ENCODE measurements at regions not wholly inside any gene's neighbourhood (a gene's known extent, or its start where the extent isn't known, plus 50 kb on each side); places are given as distances from the start of the nearest gene placed in this dataset.

- Histone ChIP-seq H3K4me3 (ENCODE audit: low read length in 2 of 2) (no peak overlapping the region), H3K4me1 (ENCODE audit: control insufficient read depth in 2 of 2, insufficient read depth in 2 of 2, low read length in 2 of 2) (no peaks in the 10 kb centered on the region), H3K27ac (ENCODE audit: low read depth in 2 of 2, low read length in 2 of 2) (no peak overlapping the region), H3K9ac (ENCODE audit: low read depth in 1 of 2, low read length in 2 of 2) (no peak overlapping the region), H3K27me3 (ENCODE audit: control insufficient read depth in 2 of 2, insufficient read depth in 2 of 2, low read length in 2 of 2) (peaks cover 4 to 10% of the 10 kb centered on the region in 2 donors), H3K9me3 (ENCODE audit: control insufficient read depth in 2 of 2, low read length in 2 of 2) (no peaks in the 10 kb centered on the region), H3K36me3 (ENCODE audit: control insufficient read depth in 2 of 2, insufficient read depth in 2 of 2, low read length in 2 of 2) (no peaks in the 10 kb centered on the region)
Observed at GRCh38 chr5:133807348-133807747, 161.1 kb downstream of the C5orf15 start.

- Histone ChIP-seq H3K9ac (ENCODE audit: low read depth in 1 of 2, low read length in 2 of 2) (no peak overlapping the region), H3K4me3 (ENCODE audit: low read length in 2 of 2) (no peak overlapping the region), H3K9me3 (ENCODE audit: control insufficient read depth in 2 of 2, low read length in 2 of 2) (no peaks in the 10 kb centered on the region), H3K36me3 (ENCODE audit: control insufficient read depth in 2 of 2, insufficient read depth in 2 of 2, low read length in 2 of 2) (no peaks in the 10 kb centered on the region), H3K4me1 (ENCODE audit: control insufficient read depth in 2 of 2, insufficient read depth in 2 of 2, low read length in 2 of 2) (no peaks in the 10 kb centered on the region), H3K27me3 (ENCODE audit: control insufficient read depth in 2 of 2, insufficient read depth in 2 of 2, low read length in 2 of 2) (peaks cover under 1 to 6% of the 10 kb centered on the region in 2 donors), H3K27ac (ENCODE audit: low read depth in 2 of 2, low read length in 2 of 2) (no peak overlapping the region)
Observed at GRCh38 chr5:133806847-133807246, 161.6 kb downstream of the C5orf15 start.

- no peaks in the 10 kb centered on the region for H3K9me3 ChIP-seq (ENCODE audit: control insufficient read depth in 2 of 2, low read length in 2 of 2)
- H3K27me3 ChIP-seq (ENCODE audit: control insufficient read depth in 2 of 2, insufficient read depth in 2 of 2, low read length in 2 of 2) = peaks cover 3 to 4% of the 10 kb centered on the region in 2 donors
- H3K36me3 ChIP-seq (ENCODE audit: control insufficient read depth in 2 of 2, insufficient read depth in 2 of 2, low read length in 2 of 2) = no peaks in the 10 kb centered on the region
- no peak overlapping the region for H3K27ac ChIP-seq (ENCODE audit: low read depth in 2 of 2, low read length in 2 of 2)
- H3K9ac ChIP-seq (ENCODE audit: low read depth in 1 of 2, low read length in 2 of 2) = no peak overlapping the region
- H3K4me1 ChIP-seq (ENCODE audit: control insufficient read depth in 2 of 2, insufficient read depth in 2 of 2, low read length in 2 of 2) = no peaks in the 10 kb centered on the region
- H3K4me3 ChIP-seq (ENCODE audit: low read length in 2 of 2) = no peak overlapping the region
Observed at GRCh38 chr5:133801955-133802751, 166.3 kb downstream of the C5orf15 start.

GRCh38 chr5:133801431-133801830 is 167.0 kb downstream of the C5orf15 start:
- Histone ChIP-seq H3K27ac (ENCODE audit: low read depth in 2 of 2, low read length in 2 of 2) (no peak overlapping the region), H3K36me3 (ENCODE audit: control insufficient read depth in 2 of 2, insufficient read depth in 2 of 2, low read length in 2 of 2) (no peaks in the 10 kb centered on the region), H3K9ac (ENCODE audit: low read depth in 1 of 2, low read length in 2 of 2) (no peak overlapping the region), H3K9me3 (ENCODE audit: control insufficient read depth in 2 of 2, low read length in 2 of 2) (no peaks in the 10 kb centered on the region), H3K4me1 (ENCODE audit: control insufficient read depth in 2 of 2, insufficient read depth in 2 of 2, low read length in 2 of 2) (no peaks in the 10 kb centered on the region), H3K27me3 (ENCODE audit: control insufficient read depth in 2 of 2, insufficient read depth in 2 of 2, low read length in 2 of 2) (peaks cover 3 to 4% of the 10 kb centered on the region in 2 donors), H3K4me3 (ENCODE audit: low read length in 2 of 2) (no peak overlapping the region)

- no peak overlapping the region for H3K9ac ChIP-seq (ENCODE audit: low read depth in 1 of 2, low read length in 2 of 2)
- no peak overlapping the region for H3K4me3 ChIP-seq (ENCODE audit: low read length in 2 of 2)
- H3K9me3 ChIP-seq (ENCODE audit: control insufficient read depth in 2 of 2, low read length in 2 of 2) = no peaks in the 10 kb centered on the region
- H3K27ac ChIP-seq (ENCODE audit: low read depth in 2 of 2, low read length in 2 of 2) = no peak overlapping the region
- H3K4me1 ChIP-seq (ENCODE audit: control insufficient read depth in 2 of 2, insufficient read depth in 2 of 2, low read length in 2 of 2) = no peaks in the 10 kb centered on the region
- H3K27me3 ChIP-seq (ENCODE audit: control insufficient read depth in 2 of 2, insufficient read depth in 2 of 2, low read length in 2 of 2) = peaks cover 3 to 4% of the 10 kb centered on the region in 2 donors
- no peaks in the 10 kb centered on the region for H3K36me3 ChIP-seq (ENCODE audit: control insufficient read depth in 2 of 2, insufficient read depth in 2 of 2, low read length in 2 of 2)
Observed at GRCh38 chr5:133799571-133800237, 168.7 kb downstream of the C5orf15 start.

- H3K36me3 ChIP-seq (ENCODE audit: control insufficient read depth in 2 of 2, insufficient read depth in 2 of 2, low read length in 2 of 2) = no peaks in the 10 kb centered on the region
- no peaks in the 10 kb centered on the region for H3K9me3 ChIP-seq (ENCODE audit: control insufficient read depth in 2 of 2, low read length in 2 of 2)
- H3K4me3 ChIP-seq (ENCODE audit: low read length in 2 of 2) = no peak overlapping the region
- H3K9ac ChIP-seq (ENCODE audit: low read depth in 1 of 2, low read length in 2 of 2) = no peak overlapping the region
- H3K4me1 ChIP-seq (ENCODE audit: control insufficient read depth in 2 of 2, insufficient read depth in 2 of 2, low read length in 2 of 2) = no peaks in the 10 kb centered on the region
- H3K27ac ChIP-seq (ENCODE audit: low read depth in 2 of 2, low read length in 2 of 2) = no peak overlapping the region
- H3K27me3 ChIP-seq (ENCODE audit: control insufficient read depth in 2 of 2, insufficient read depth in 2 of 2, low read length in 2 of 2) = peaks cover 0 to 6% of the 10 kb centered on the region in 2 donors
Observed at GRCh38 chr5:133797167-133797566, 171.3 kb downstream of the C5orf15 start.

GRCh38 chr5:133796186-133796585 is 172.2 kb downstream of the C5orf15 start:
- Histone ChIP-seq H3K4me3 (ENCODE audit: low read length in 2 of 2) (no peak overlapping the region), H3K9ac (ENCODE audit: low read depth in 1 of 2, low read length in 2 of 2) (no peak overlapping the region), H3K36me3 (ENCODE audit: control insufficient read depth in 2 of 2, insufficient read depth in 2 of 2, low read length in 2 of 2) (no peaks in the 10 kb centered on the region), H3K27me3 (ENCODE audit: control insufficient read depth in 2 of 2, insufficient read depth in 2 of 2, low read length in 2 of 2) (peaks cover 0 to 2% of the 10 kb centered on the region in 2 donors), H3K27ac (ENCODE audit: low read depth in 2 of 2, low read length in 2 of 2) (no peak overlapping the region), H3K9me3 (ENCODE audit: control insufficient read depth in 2 of 2, low read length in 2 of 2) (no peaks in the 10 kb centered on the region), H3K4me1 (ENCODE audit: control insufficient read depth in 2 of 2, insufficient read depth in 2 of 2, low read length in 2 of 2) (no peaks in the 10 kb centered on the region)

- no peak overlapping the region for H3K9ac ChIP-seq (ENCODE audit: low read depth in 1 of 2, low read length in 2 of 2)
- H3K27me3 ChIP-seq (ENCODE audit: control insufficient read depth in 2 of 2, insufficient read depth in 2 of 2, low read length in 2 of 2) = peaks cover 0 to 2% of the 10 kb centered on the region in 2 donors
- no peaks in the 10 kb centered on the region for H3K4me1 ChIP-seq (ENCODE audit: control insufficient read depth in 2 of 2, insufficient read depth in 2 of 2, low read length in 2 of 2)
- H3K36me3 ChIP-seq (ENCODE audit: control insufficient read depth in 2 of 2, insufficient read depth in 2 of 2, low read length in 2 of 2) = no peaks in the 10 kb centered on the region
- H3K27ac ChIP-seq (ENCODE audit: low read depth in 2 of 2, low read length in 2 of 2) = no peak overlapping the region
- H3K9me3 ChIP-seq (ENCODE audit: control insufficient read depth in 2 of 2, low read length in 2 of 2) = no peaks in the 10 kb centered on the region
- H3K4me3 ChIP-seq (ENCODE audit: low read length in 2 of 2) = no peak overlapping the region
Observed at GRCh38 chr5:133794771-133795415, 173.5 kb downstream of the C5orf15 start.

- H3K36me3 ChIP-seq (ENCODE audit: control insufficient read depth in 2 of 2, insufficient read depth in 2 of 2, low read length in 2 of 2) = no peaks in the 10 kb centered on the region
- no peak overlapping the region for H3K27ac ChIP-seq (ENCODE audit: low read depth in 2 of 2, low read length in 2 of 2)
- no peak overlapping the region for H3K9ac ChIP-seq (ENCODE audit: low read depth in 1 of 2, low read length in 2 of 2)
- H3K9me3 ChIP-seq (ENCODE audit: control insufficient read depth in 2 of 2, low read length in 2 of 2) = no peaks in the 10 kb centered on the region
- H3K4me1 ChIP-seq (ENCODE audit: control insufficient read depth in 2 of 2, insufficient read depth in 2 of 2, low read length in 2 of 2) = no peaks in the 10 kb centered on the region
- no peak overlapping the region for H3K4me3 ChIP-seq (ENCODE audit: low read length in 2 of 2)
- peaks cover 0 to 2% of the 10 kb centered on the region in 2 donors for H3K27me3 ChIP-seq (ENCODE audit: control insufficient read depth in 2 of 2, insufficient read depth in 2 of 2, low read length in 2 of 2)
Observed at GRCh38 chr5:133793756-133794465, 174.5 kb downstream of the C5orf15 start.

Data from mucosa of rectum (tissue), 2 donors.